ENCODE measurements at regions not wholly inside any gene's neighbourhood (a gene's known extent, or its start where the extent isn't known, plus 50 kb on each side); places are given as distances from the start of the nearest gene placed in this dataset.
"Not testable (repeated sequence)": the region's sequence is repeated elsewhere in the genome, so short reads cannot be mapped to it uniquely, and the experiment has no call there.

GRCh38 chr15:69552057-69552815, 99.6 kb downstream of the RPLP1 start:
- DNase-seq (ENCODE audit: extremely low read depth in 1 of 2, low read depth in 1 of 2), result no peak

GRCh38 chr15:69553686-69554085, 101.1 kb downstream of the RPLP1 start:
- no peak for DNase-seq (ENCODE audit: extremely low read depth in 1 of 2, low read depth in 1 of 2)

- DNase-seq (ENCODE audit: extremely low read depth in 1 of 2, low read depth in 1 of 2), result no peak
Observed at GRCh38 chr15:69554279-69554961, 101.8 kb downstream of the RPLP1 start.

GRCh38 chr15:69555080-69555479, 102.5 kb downstream of the RPLP1 start:
- DNase-seq (ENCODE audit: extremely low read depth in 1 of 2, low read depth in 1 of 2), result no peak

- no peak for DNase-seq (ENCODE audit: extremely low read depth in 1 of 2, low read depth in 1 of 2)
Observed at GRCh38 chr15:69556344-69556743, 103.7 kb downstream of the RPLP1 start.

GRCh38 chr15:69557020-69557706, 104.5 kb downstream of the RPLP1 start:
- no peak for DNase-seq (ENCODE audit: extremely low read depth in 1 of 2, low read depth in 1 of 2)

GRCh38 chr15:69557707-69558409, 105.2 kb downstream of the RPLP1 start:
- DNase-seq (ENCODE audit: extremely low read depth in 1 of 2, low read depth in 1 of 2), result no peak

GRCh38 chr15:69559440-69560190, 107.0 kb downstream of the RPLP1 start:
- DNase-seq (ENCODE audit: extremely low read depth in 1 of 2, low read depth in 1 of 2), result no peak

GRCh38 chr15:69561071-69561784, 108.6 kb downstream of the RPLP1 start:
- DNase-seq (ENCODE audit: extremely low read depth in 1 of 2, low read depth in 1 of 2), result no peak

- DNase-seq (ENCODE audit: extremely low read depth in 1 of 2, low read depth in 1 of 2), result no peak
Observed at GRCh38 chr15:69562116-69562515, 109.5 kb downstream of the RPLP1 start.

GRCh38 chr15:69562564-69562963, 109.9 kb downstream of the RPLP1 start:
- no peak for DNase-seq (ENCODE audit: extremely low read depth in 1 of 2, low read depth in 1 of 2)

- no peak for DNase-seq (ENCODE audit: extremely low read depth in 1 of 2, low read depth in 1 of 2)
Observed at GRCh38 chr15:69565066-69565655, 112.5 kb downstream of the RPLP1 start.

- not testable (repeated sequence) for DNase-seq (ENCODE audit: extremely low read depth in 1 of 2, low read depth in 1 of 2)
Observed at GRCh38 chr15:69567238-69567760, 114.7 kb downstream of the RPLP1 start.

GRCh38 chr15:69568173-69569009, 115.8 kb downstream of the RPLP1 start:
- DNase-seq (ENCODE audit: extremely low read depth in 1 of 2, low read depth in 1 of 2), result no peak

GRCh38 chr15:69570454-69570853, 117.8 kb downstream of the RPLP1 start:
- no peak for DNase-seq (ENCODE audit: extremely low read depth in 1 of 2, low read depth in 1 of 2)

- DNase-seq (ENCODE audit: extremely low read depth in 1 of 2, low read depth in 1 of 2), result no peak
Observed at GRCh38 chr15:69570997-69571396, 118.4 kb downstream of the RPLP1 start.

GRCh38 chr15:69573278-69573677, 120.7 kb downstream of the RPLP1 start:
- DNase-seq (ENCODE audit: extremely low read depth in 1 of 2, low read depth in 1 of 2), result not testable (repeated sequence)

- DNase-seq (ENCODE audit: extremely low read depth in 1 of 2, low read depth in 1 of 2), result peak; percentile 20 to 60
Observed at GRCh38 chr15:69573815-69574475, 121.3 kb downstream of the RPLP1 start.

Data from stimulated activated CD8-positive, alpha-beta memory T cell treated with anti-CD3 and anti-CD28 coated beads, Interleukin-7, amount 100 ng/mL, for 48 hours (primary cell).